ENCODE measurements at regions not wholly inside any gene's neighbourhood (a gene's known extent, or its start where the extent isn't known, plus 50 kb on each side); places are given as distances from the start of the nearest gene placed in this dataset.

GRCh38 chr14:89640141-89640540 is 223.1 kb upstream of the FOXN3 start:
- TF ChIP-seq MXI1 (conservative IDR thresholded peaks at IDR 0.05; ENCODE audit: poor library complexity, severe bottlenecking) (no peak), REST (IDR thresholded peaks at IDR 0.05; ENCODE audit: borderline replicate concordance) (no peak), CTCF (IDR thresholded peaks at IDR 0.05; ENCODE audit: poor library complexity, severe bottlenecking) (no peak), SMC3 (conservative IDR thresholded peaks at IDR 0.05; ENCODE audit: poor library complexity) (no peak), EZH2 (IDR thresholded peaks at IDR 0.05; ENCODE audit: borderline replicate concordance, insufficient read depth, low read length, poor library complexity, severe bottlenecking) (no peak), EP300 (conservative IDR thresholded peaks at IDR 0.05; ENCODE audit: poor library complexity, severe bottlenecking) (no peak), TAF1 (IDR thresholded peaks at IDR 0.05; ENCODE audit: low read depth) (no peak), POLR2AphosphoS5 (IDR thresholded peaks at IDR 0.05) (no peak), RAD21 (conservative IDR thresholded peaks at IDR 0.05) (no peak)

Data from neural cell (in vitro differentiated cells).